IPS-11a (cell line): ENCODE measurements at regions not wholly inside any gene's neighbourhood (a gene's known extent, or its start where the extent isn't known, plus 50 kb on each side); places are given as distances from the start of the nearest gene placed in this dataset.

ENCODE experiments used
- H3K4me3 ChIP-seq: one replicate; pipeline ENCODE4 v1.5.1; 2013; ENCODE audit warnings: low read depth, low read length, control low read depth

DNA sequence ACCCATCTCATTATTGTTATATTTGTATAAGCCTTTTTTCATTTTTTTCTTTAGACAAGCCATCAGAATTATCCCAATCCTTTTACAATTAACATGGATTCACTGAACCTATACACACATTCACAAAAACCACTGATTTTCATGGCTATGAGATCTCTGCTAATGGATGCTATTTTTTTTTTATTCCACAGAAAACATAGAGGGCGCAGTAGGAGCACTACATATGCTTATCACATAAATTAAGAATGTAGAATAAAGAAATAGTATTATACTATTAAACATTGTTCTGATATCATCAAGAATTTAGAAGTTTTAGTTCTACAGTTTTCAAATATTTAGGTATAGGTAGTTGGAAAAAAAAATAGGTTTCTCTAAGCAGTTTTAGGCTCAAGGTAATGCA lies 1477.4 kb downstream of the ARAP2 start:
- H3K4me3 ChIP-seq, result no peak overlapping the region

DNA sequence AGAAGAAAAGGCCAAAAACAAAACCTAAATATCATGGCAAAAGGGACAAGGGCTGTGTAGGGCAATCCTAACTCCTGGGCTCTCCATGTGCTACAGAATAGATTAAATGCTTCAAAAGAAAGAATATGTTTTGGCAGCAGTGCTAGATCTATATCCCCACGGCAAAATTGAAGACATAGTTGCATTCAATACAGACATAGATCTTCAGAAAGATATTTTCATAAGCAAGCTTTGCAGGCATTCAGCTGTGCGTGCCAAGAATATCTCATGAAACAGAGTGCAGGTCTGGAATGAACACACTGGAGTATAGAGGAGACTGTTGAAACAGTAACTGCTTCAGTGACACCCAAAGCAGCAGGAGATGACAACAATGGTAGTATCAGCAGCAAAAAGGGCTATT lies 1476.9 kb downstream of the ARAP2 start:
- no peak overlapping the region for H3K4me3 ChIP-seq

DNA sequence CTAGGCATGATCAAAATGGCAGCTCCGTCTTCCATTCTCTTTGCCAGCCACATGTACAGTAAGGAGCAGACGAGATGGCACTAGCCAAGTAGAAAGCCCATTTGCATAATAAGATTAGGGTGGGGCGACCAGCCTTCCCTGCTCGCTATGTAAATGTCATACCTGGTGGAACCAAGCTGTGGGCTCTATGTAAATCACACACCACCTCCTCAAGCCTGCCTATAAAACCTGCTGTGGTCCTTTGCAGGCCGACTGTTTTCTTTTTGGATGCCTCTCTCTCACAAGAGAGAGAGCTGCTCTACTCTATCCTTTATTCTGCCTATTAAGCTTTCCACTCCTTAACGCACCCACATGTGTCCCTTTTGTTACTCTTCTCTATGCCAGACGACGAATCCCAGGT lies 1472.7 kb downstream of the ARAP2 start:
- no peak overlapping the region for H3K4me3 ChIP-seq

DNA sequence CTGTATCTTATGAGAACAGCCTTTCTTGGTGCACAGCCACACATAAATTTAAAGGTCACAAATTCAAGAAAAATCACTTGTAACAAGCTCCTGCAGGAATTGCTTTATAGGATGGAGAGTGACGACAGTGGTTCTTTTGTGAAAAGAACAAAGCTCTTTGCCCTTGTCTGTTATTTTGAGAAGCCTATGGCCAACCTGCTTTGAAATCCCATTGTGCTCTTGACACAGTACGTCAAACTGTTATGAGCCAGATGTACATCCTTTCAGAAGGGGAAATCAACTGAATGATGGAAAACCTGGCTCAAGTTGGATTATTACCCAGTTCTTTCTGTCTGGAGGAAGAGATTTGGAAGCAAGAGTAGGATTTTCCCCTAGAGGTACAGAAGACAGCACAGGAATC lies 1454.2 kb downstream of the ARAP2 start:
- no peak overlapping the region for H3K4me3 ChIP-seq

DNA sequence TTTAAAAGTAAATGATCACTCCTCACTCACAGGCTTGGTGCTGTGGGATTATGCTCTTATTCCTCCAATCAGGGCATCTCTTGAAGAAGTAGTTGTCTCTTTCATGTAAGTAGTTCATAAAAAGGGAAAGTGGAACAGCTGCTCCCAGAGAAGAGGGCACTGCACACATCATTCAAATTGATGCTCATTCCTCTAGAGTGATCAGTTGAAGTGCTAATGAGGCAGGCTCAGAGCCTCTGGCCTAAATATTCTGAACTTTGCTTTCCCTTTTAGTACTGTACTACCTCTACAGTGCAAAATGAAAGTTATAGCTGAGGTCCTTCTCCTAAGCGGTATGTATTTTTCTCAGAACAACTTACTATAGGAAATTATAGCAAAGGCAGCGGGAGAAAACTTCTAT lies 1453.1 kb downstream of the ARAP2 start:
- no peak overlapping the region for H3K4me3 ChIP-seq

DNA sequence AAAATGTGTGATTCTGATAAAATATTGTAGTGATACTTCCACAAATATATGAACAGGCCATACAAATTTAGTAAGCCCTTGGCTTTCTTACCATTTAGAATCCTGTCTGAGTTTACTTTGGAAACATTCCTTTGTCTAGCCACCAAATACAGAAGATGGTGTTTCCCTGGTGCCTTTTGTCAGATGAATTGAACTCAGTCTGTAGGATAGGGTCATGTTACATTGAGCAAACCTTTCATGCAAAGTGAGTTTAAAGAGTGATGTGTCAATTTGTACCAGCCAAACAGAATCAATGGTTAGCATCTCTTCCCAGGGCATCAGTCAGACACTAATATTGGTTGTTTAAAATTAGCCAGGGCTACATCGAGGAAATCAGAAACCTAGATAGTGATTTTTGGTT lies 1443.4 kb downstream of the ARAP2 start:
- H3K4me3 ChIP-seq, result no peak overlapping the region

DNA sequence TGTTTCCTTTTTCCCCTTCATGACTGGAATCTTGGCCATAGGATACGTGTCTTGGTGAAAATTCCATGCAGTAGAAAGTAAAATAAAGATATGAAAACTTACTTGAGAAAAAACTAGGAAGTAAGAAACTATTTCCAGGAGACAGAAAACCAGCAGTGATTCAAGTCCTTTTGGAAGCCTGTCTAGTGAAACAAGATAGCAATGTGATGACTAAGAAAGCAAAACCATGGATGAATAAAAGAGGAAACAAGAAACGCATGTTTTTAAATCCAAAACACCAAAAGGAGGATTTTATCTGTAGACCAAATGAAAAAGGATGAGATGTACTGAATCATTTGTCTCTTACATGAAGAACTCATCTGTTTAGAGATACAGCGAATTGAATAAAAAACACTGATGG lies 1430.0 kb downstream of the ARAP2 start:
- H3K4me3 ChIP-seq, result no peak overlapping the region

DNA sequence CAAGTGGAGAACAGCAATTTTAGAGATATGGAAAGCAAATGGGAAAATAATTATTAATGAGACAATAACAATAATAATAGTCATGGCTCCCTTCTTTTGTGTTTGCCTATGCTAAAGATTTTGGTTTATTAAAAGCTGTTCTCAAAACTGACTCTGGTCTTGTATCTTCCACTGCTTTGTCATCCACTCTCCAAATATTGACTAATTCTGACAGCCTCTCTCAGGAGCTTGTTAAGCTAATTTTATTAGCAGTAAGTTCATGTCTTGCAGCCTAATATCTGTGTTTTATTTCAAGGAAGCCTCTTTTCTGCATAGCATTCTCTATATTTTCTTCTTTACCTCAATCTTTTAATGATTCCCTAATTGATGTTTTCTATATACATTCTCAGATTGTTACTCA lies 1419.8 kb downstream of the ARAP2 start:
- no peak overlapping the region for H3K4me3 ChIP-seq

DNA sequence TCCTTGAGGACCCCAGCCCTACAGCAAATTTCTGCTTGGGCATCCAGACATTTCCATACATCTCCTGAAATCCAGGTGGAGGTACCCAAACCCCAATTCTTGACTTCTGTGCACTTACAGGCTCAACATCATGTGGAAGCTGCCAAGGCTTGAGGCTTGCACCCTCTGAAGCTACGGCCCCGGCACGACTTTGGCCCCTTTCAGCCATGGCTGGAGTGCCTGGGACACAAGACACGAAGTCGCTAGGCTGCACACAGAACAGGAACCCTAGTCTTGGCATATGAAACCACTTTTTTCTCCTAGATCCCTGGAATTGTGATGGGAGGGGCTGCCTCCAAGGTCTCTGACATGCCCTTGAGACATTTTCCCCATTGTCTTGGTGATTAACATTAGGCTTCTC lies 1417.7 kb downstream of the ARAP2 start:
- H3K4me3 ChIP-seq, result no peak overlapping the region

DNA sequence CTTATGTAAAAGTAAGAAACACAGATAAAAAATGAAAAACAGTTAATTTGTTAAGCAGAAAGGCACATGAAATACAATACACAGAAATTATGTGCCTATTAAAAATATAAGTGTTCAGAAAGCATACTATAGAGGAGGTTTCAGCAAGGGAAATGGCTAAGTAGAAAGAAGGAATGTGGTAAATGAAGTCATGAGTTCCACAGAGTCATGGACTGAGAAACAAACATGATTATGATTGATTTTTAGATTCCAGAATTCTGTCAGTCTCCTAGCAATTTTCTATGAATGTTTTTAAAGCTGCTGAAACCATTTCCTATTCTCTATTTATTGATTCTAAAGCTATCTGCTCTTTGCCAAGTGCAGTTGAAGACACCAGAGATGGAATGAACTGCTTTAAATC lies 1398.4 kb downstream of the ARAP2 start:
- H3K4me3 ChIP-seq, result no peak overlapping the region

DNA sequence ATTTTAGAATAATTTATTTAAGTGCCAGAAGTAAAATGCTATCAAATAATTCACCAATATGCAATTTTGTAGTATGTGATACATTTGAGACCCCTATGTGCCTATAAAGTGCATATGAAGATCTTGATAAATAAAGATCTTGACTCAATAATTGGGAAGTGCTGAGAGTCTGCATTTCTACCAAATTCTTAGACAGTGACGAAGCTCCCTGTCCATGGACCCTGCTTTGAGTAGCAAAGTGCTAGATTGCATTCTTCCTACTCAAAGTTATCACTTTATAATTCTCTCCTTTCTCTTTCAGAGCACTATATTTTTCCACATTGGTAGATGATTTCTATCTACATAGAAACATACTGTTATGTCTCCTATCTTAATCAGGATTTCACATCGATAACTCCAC lies 1393.9 kb downstream of the ARAP2 start:
- H3K4me3 ChIP-seq, result no peak overlapping the region

DNA sequence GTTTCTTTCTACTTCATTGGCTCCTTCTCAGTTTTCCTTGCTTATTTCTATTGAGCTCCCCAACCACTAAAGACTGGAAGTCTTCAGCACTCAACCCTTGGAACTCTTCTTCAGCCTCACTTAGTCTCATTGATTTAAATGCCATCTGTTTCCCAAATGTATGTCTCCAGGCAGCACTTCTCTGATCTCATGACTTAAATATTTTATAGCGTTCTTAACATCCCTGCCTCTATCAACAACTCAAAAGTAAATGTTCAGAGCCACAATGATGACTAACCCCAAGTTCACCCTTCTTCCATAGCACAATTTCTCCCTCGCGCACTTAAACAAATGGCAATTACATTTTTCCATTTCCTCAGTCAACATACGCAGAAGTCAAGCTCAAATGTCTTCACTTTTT lies 1393.3 kb downstream of the ARAP2 start:
- H3K4me3 ChIP-seq, result no peak overlapping the region

DNA sequence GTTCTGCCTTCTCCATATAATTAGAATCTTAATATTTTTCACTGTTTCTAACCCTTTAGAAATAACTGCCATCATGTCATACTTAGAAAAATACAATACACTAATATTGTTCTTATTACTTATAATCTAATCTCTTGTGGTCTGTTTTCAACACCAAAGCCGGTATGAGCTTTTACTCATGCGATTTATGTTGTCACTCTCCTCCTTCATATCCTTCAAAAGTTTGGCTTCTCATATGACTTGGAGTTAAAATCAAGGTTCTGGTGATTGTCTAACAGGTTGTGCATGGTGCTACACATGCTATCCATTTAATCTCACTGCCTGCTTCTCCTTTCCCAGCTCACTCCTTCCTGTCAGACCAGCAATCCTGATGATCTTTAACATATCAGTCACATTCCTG lies 1392.9 kb downstream of the ARAP2 start:
- H3K4me3 ChIP-seq, result no peak overlapping the region

DNA sequence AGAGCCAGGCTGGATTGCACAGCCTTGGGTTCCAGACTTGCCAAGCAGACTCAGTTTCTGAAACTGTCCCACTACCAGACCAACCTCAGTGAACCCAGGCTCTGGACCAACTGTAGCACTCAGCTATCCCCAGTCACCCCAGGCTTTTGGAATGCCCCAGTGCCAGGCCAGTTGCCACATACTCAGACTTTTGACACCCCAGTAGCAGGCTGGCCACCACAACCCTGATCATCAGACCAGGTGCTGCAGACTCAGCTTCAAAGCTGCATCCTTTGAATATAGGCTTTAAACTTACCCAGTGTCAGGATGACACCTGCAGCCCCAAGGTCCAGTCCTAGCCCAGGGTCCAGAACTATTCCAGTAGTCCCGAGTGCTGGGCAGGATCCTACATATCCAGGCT lies 1389.9 kb downstream of the ARAP2 start:
- H3K4me3 ChIP-seq, result no peak overlapping the region

DNA sequence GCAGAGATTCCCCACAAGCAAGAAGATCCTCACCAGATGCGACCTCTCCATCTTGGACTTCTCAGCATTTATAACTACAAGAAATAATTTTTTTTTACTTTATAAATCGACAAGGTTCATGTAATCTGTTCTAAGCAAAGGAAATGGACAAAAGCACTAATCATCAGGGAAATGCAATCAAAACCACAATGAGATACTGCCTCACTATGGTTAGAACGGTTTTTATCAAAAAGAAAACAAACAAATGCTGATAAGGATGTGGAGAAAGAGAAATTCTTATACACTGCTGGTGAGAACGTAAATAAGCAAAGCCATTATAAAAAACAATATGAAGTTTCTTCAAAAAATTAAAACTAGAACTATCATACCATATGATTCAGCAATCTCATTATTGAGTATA lies 1382.6 kb downstream of the ARAP2 start:
- no peak overlapping the region for H3K4me3 ChIP-seq

DNA sequence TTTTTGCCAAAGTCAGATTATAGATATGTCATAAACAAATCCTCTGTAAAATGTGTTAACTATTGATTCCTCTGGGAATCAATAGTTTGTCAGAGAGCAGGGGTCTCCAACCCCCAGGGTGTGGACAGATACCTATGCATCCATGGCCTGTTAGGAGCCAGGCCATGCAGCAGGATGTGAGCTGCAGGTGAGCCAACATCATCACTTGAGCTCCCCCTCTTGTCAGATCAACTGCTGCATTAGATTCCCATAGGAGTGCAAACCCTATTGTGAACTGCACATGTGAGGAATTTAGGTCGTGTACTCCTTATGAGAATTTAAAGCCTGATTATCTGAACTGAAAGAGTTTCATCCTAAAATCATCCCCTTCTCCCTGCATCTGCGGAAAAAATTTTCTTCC lies 1365.4 kb downstream of the ARAP2 start:
- no peak overlapping the region for H3K4me3 ChIP-seq

DNA sequence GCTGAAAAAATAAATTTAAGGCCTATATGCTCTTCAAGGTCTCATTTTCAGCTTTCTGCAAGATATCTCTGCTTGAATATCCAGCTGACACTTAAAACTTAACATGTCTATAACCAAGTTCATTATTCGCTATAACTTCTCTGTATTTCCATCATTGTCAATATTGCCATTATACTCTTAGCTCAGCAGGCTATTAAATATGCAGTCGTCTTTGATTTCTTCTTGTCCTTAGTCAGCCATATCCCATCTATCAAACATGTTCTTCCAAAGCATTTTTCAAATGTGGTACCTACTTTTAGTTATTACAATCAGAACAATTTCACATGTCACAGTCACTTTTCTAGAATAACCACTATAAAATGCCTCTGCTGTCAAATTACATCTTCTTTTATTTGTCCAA lies 1364.1 kb downstream of the ARAP2 start:
- H3K4me3 ChIP-seq, result no peak overlapping the region

DNA sequence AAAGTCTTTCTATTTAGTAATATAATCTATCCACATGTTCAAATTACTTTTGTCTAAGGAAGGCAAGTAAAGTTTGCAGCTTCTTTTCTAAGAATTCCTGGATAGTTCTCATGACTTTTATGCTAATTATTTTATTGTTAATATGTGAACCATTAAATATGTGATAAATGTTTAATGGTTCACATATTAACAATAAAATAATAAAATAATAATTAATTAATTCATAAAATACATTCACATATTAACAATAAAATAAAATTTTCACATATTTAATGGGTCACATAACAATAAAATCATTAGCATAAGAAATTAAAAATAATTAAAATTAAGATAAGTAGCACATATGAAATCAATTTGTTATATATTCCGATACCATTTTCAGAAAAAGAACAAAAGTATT lies 1352.4 kb downstream of the ARAP2 start:
- no peak overlapping the region for H3K4me3 ChIP-seq

DNA sequence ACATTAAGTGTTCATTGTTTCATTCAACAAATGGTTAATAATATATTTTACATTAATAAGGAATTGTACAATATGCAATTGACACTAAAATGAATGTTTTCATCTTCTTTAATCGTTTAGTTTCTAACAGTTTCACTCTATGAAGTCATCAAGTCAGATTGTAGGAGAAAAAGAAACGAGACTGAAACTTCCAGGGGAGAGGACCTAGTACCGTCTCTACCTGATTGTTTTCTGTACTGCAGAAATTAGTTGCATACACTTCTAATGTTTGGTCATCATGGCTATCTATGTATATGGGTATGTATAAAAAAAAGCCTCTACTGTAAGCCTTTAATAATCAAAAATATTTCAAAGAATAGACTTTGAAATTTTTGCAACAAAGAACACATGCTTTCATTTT lies 1350.9 kb downstream of the ARAP2 start:
- H3K4me3 ChIP-seq, result no peak overlapping the region

DNA sequence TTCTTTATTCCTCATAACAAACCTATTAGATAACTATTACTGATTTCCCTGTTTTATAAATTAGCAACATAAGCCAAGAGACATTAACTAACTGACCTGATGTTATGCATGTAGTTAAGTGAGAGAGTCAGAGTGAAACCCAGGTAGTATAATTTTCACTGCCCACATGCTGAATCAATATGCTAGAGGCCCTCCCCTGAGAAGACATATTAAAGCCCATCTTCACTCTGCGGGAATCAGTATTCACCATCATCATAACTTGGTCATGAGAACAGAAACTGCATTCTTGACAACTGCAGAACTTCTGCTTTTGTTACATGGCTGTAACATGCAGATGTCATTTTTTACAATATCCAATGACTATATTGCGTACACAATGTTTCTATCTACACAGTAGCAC lies 1324.3 kb downstream of the ARAP2 start:
- H3K4me3 ChIP-seq, result no peak overlapping the region

DNA sequence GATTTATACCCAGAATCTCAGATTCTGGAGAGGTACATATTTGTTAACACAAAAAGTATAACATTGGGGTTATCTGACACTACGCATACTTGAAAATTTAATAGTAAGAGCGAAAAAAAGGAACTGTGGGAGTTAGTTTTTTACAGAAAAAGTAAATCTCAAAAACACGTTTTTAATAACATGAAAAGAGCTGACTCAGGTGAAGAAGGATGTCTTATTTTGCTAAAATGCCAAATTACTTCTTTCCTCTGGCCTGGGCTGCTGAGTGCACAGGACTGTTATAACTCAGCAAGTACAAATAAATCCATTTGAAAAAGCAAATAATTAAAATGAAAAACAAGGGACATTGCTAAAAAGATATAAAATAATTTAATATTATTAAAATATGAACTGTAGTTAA lies 1322.9 kb downstream of the ARAP2 start:
- H3K4me3 ChIP-seq, result no peak overlapping the region

DNA sequence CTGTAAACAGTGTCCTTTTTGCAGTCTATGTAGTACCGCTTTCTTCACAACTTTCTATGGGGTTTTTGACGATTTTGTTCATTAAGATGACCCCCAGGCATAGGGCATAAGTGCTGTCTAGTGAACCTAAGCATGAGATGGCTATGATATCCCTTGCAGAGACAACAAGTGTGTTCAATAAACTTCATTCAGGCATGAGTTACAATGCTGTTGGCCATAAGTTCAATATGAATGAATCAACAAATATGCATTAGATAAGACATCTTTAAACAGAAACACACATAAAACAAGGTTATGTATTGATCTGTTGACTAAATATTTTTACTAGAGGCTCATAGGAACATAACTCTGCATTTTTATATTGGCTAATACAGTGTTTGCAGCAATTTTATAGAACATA lies 1322.0 kb downstream of the ARAP2 start:
- H3K4me3 ChIP-seq, result no peak overlapping the region

DNA sequence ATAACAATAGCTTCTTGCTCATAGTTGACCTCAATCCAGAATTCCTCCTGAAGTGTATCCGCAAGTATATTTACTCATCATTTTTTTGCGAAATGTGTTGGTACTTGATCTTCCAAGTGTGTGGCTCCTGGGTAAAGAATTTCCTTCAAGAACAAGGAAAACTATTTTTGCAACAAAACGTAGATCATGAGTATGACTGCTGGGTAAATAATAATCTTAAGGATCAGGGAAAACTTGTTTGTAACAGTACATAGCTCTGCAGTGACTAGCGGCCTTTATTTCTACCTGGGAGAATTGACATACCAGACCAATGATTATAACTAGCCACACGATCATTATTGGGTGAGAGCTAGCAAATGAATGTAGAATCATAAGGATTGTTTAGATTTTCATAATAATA lies 1311.7 kb downstream of the ARAP2 start:
- H3K4me3 ChIP-seq, result no peak overlapping the region

DNA sequence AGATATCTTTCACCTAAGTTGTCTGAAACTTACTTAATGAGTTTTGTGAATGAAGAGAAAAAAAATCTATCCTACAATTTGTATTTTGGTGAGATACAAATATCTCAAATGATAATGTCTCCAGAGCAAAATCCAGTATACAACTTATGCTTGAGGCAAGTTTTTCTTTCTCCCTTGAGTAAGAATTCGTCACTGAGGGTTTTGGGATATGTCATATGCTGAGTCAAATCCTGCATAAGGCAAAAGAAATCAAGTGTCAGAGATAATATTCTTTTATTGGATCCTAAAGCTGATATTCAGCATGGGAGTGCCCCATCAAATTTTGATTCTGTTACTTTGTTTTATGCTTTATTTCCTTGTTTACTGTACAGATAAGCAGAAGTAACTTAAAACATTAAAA lies 1308.6 kb downstream of the ARAP2 start:
- no peak overlapping the region for H3K4me3 ChIP-seq
